ENCODE measurements at regions not wholly inside any gene's neighbourhood (a gene's known extent, or its start where the extent isn't known, plus 50 kb on each side); places are given as distances from the start of the nearest gene placed in this dataset.

GRCh38 chr2:20930928-20931327 lies 108.0 kb upstream of the LDAH start:
- TF ChIP-seq YY1 (IDR thresholded peaks at IDR 0.05; ENCODE audit: insufficient read depth, insufficient read length) = no peak
- TF ChIP-seq SUZ12 (IDR thresholded peaks at IDR 0.05; ENCODE audit: extremely low read depth, insufficient read depth, insufficient read length) = no peak
- TF ChIP-seq ZNF274 (IDR thresholded peaks at IDR 0.05; ENCODE audit: low read depth, low read length) = no peak
